Nucleus accumbens (tissue), 56 donors: ENCODE measurements at regions not wholly inside any gene's neighbourhood (a gene's known extent, or its start where the extent isn't known, plus 50 kb on each side); places are given as distances from the start of the nearest gene placed in this dataset.
A peak's percentile ranks its signal among the peaks of the same experiment; 100 is the strongest.

Source experiments
- DNase-seq, 56 donors: peaks; one replicate each; lab custom pipeline; 2025; lab: John Stamatoyannopoulos, UW

GRCh38 chr18:73879328-73879727 is 268.3 kb downstream of the FBXO15 start:
- no peak for DNase-seq

- no peak for DNase-seq
These were observed 278.5 kb downstream of the FBXO15 start for GRCh38 chr18:73869182-73869581.

- DNase-seq, result no peak
These were observed 285.9 kb downstream of the FBXO15 start for GRCh38 chr18:73861771-73862170.

GRCh38 chr18:73859837-73860397 is 287.7 kb downstream of the FBXO15 start:
- no peak for DNase-seq

GRCh38 chr18:73852789-73853549 is 294.7 kb downstream of the FBXO15 start:
- DNase-seq, result no peak

- no peak for DNase-seq
These were observed 296.9 kb downstream of the FBXO15 start for GRCh38 chr18:73850782-73851181.

- no peak for DNase-seq
These were observed 299.0 kb downstream of the FBXO15 start for GRCh38 chr18:73848656-73849055.

GRCh38 chr18:73843455-73843854 is 304.2 kb downstream of the FBXO15 start:
- DNase-seq, result no peak

- peak in 32 of 56 donors; percentile 2 to 77 (median 18) for DNase-seq
These were observed 304.7 kb downstream of the FBXO15 start for GRCh38 chr18:73842795-73843394.

- DNase-seq, result no peak
These were observed 306.0 kb downstream of the FBXO15 start for GRCh38 chr18:73841661-73842060.

- DNase-seq, result peak in 9 of 56 donors; percentile 4 to 48 (median 13)
These were observed 307.2 kb downstream of the FBXO15 start for GRCh38 chr18:73840319-73840945.

GRCh38 chr18:73839441-73839840 is 308.2 kb downstream of the FBXO15 start:
- DNase-seq, result no peak

GRCh38 chr18:73838107-73838506 is 309.5 kb downstream of the FBXO15 start:
- no peak for DNase-seq

GRCh38 chr18:73835656-73836364 is 311.8 kb downstream of the FBXO15 start:
- DNase-seq, result no peak

- no peak for DNase-seq
These were observed 312.6 kb downstream of the FBXO15 start for GRCh38 chr18:73835039-73835438.

GRCh38 chr18:73831688-73832087 is 315.9 kb downstream of the FBXO15 start:
- DNase-seq, result no peak

- no peak for DNase-seq
These were observed 318.5 kb downstream of the FBXO15 start for GRCh38 chr18:73829146-73829545.

GRCh38 chr18:73827801-73828200 is 319.8 kb downstream of the FBXO15 start:
- no peak for DNase-seq

- no peak for DNase-seq
These were observed 321.5 kb downstream of the FBXO15 start for GRCh38 chr18:73826098-73826497.

- no peak for DNase-seq
These were observed 323.0 kb downstream of the FBXO15 start for GRCh38 chr18:73824671-73825070.

GRCh38 chr18:73812423-73812822 is 335.2 kb downstream of the FBXO15 start:
- no peak for DNase-seq
